GM04503 (cell line): ENCODE measurements at regions not wholly inside any gene's neighbourhood (a gene's known extent, or its start where the extent isn't known, plus 50 kb on each side); places are given as distances from the start of the nearest gene placed in this dataset.
"Not testable (repeated sequence)": the region's sequence is repeated elsewhere in the genome, so short reads cannot be mapped to it uniquely, and the experiment has no call there.

Experiments used
- DNase-seq: peaks from one replicate; pipeline ENCODE4 v3.0.0-alpha.2; 2012; ENCODE audit warnings: low read depth

GRCh38 chr6:6091608-6092002, 84.9 kb upstream of the NRN1 start:
- DNase-seq, result no peak

- DNase-seq, result no peak
These were observed 84.3 kb upstream of the NRN1 start for GRCh38 chr6:6090861-6091607.

GRCh38 chr6:6085928-6086668, 79.4 kb upstream of the NRN1 start:
- no peak for DNase-seq

- DNase-seq, result no peak
These were observed 74.2 kb upstream of the NRN1 start for GRCh38 chr6:6080975-6081374.

- no peak for DNase-seq
These were observed 67.5 kb upstream of the NRN1 start for GRCh38 chr6:6074190-6074589.

GRCh38 chr6:6068157-6068556, 61.4 kb upstream of the NRN1 start:
- not testable (repeated sequence) for DNase-seq

GRCh38 chr6:6058054-6058444, 51.3 kb upstream of the NRN1 start:
- DNase-seq, result no peak

GRCh38 chr6:6057442-6058053, 50.8 kb upstream of the NRN1 start:
- DNase-seq, result peak; percentile 9
